Common myeloid progenitor, CD34-positive (primary cell): ENCODE measurements at regions not wholly inside any gene's neighbourhood (a gene's known extent, or its start where the extent isn't known, plus 50 kb on each side); places are given as distances from the start of the nearest gene placed in this dataset.

Experiments
- CTCF ChIA-PET: fragments of 350-600 bp; sonication (Branson Sonifier 250); formaldehyde crosslinking; loops from one replicate; lab custom pipeline; 2021; ENCODE audit warnings: antibody characterized with exemption; lab: Charles Lee
- POLR2A ChIA-PET: fragments of 350-600 bp; sonication (Branson Sonifier 250); formaldehyde crosslinking; loops from one replicate; lab custom pipeline; 2021; ENCODE audit warnings: antibody characterized with exemption; lab: Charles Lee
- DNase-seq, 3 donors: peaks; one replicate each; pipeline versions ENCODE4 v3.0.0 to v3.0.0-alpha.2; 2013
- H3K27ac ChIP-seq, 2 experiments: 1 replicate in 1 of 2; 2 replicates in 1 of 2; pipeline ENCODE4 v1.7.0; 2013; ENCODE audit warnings: inconsistent platforms in 2 of 2, low read length in 2 of 2, mild to moderate bottlenecking in 2 of 2, low read depth in 1 of 2, moderate library complexity in 1 of 2; ENCODE audit not compliant: severe bottlenecking in 2 of 2, insufficient read depth in 1 of 2, poor library complexity in 1 of 2
- H3K27me3 ChIP-seq, 5 experiments: replicated peaks in 2 of 5; 1 replicate in 3 of 5; 2 replicates in 2 of 5; pipeline versions ENCODE4 v1.6.1 to v1.7.0; 2013; ENCODE audit warnings: low read length in 4 of 5, mild to moderate bottlenecking in 2 of 5, moderate library complexity in 2 of 5, inconsistent platforms in 1 of 5; ENCODE audit not compliant: insufficient read depth in 5 of 5, control insufficient read depth in 4 of 5
- H3K36me3 ChIP-seq, 4 experiments: 1 replicate in 2 of 4; 2 replicates in 2 of 4; pipeline versions ENCODE4 v1.6.1 to v1.7.0; 2013; ENCODE audit warnings: low read length in 3 of 4, control low read depth in 1 of 4, mild to moderate bottlenecking in 1 of 4; ENCODE audit not compliant: control insufficient read depth in 4 of 4, insufficient read depth in 4 of 4
- H3K4me1 ChIP-seq, 4 experiments: 1 replicate in 3 of 4; 2 replicates in 1 of 4; pipeline versions ENCODE4 v1.6.1 to v1.7.1; 2013; ENCODE audit warnings: low read length in 3 of 4, mild to moderate bottlenecking in 3 of 4, control low read depth in 1 of 4, inconsistent platforms in 1 of 4, moderate library complexity in 1 of 4; ENCODE audit not compliant: control insufficient read depth in 4 of 4, insufficient read depth in 4 of 4; ENCODE audit errors: control extremely low read depth in 1 of 4
- H3K4me3 ChIP-seq, 7 experiments: 1 replicate in 4 of 7; 2 replicates in 3 of 7; pipeline versions ENCODE4 v1.5.1 to v1.7.0; 2013; ENCODE audit warnings: mild to moderate bottlenecking in 7 of 7, low read length in 6 of 7, moderate library complexity in 6 of 7, inconsistent platforms in 2 of 7, low read depth in 2 of 7, control low read depth in 1 of 7; ENCODE audit not compliant: insufficient read depth in 4 of 7, control insufficient read depth in 1 of 7; ENCODE audit errors: extremely low read depth in 1 of 7
- H3K9me3 ChIP-seq, 5 experiments: 1 replicate in 4 of 5; 2 replicates in 1 of 5; pipeline versions ENCODE4 v1.6.1 to v1.7.1; 2013; ENCODE audit warnings: low read length in 4 of 5, mild to moderate bottlenecking in 2 of 5, inconsistent platforms in 1 of 5, low read depth in 1 of 5, moderate library complexity in 1 of 5; ENCODE audit not compliant: control insufficient read depth in 4 of 5, insufficient read depth in 2 of 5; ENCODE audit errors: control extremely low read depth in 1 of 5
- WGBS: methylation state at CpG from one replicate; pipeline ENCODE4 v1.1.5; 2013; ENCODE audit not compliant: insufficient coverage; 5-methylcytosine and 5-hydroxymethylcytosine counted together

DNA sequence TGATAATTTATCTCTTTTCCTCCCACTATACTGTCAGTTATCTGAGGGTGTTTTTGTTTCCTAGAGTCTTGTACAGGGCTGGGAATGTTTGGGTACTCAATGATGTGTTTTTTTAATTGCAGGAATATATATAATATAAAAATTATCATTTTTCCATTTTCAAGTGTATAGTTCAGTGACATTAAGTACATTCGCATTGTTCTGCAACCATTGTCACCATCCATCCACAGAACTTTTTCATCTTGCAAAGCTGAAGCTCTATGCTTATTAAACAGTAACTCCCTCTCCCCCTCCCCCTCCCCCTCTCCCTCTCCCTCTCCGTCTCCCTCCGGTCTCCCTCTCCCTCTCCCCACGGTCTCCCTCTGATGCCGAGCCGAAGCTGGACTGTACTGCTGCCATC lies 93.0 kb upstream of the MANSC4 start:
- ChIA-PET POLR2A (no interaction called here), CTCF (no interaction called here)
- DNase-seq: no peak
- Histone ChIP-seq H3K4me1 (no peaks in the 10 kb centered on the region), H3K9me3 (no peaks in the 10 kb centered on the region), H3K27me3 (no peaks in the 10 kb centered on the region), H3K4me3 (no peak overlapping the region), H3K36me3 (no peaks in the 10 kb centered on the region), H3K27ac (no peak overlapping the region)
- WGBS: 100% methylated on average over 1 of the region's 6 CpGs

DNA sequence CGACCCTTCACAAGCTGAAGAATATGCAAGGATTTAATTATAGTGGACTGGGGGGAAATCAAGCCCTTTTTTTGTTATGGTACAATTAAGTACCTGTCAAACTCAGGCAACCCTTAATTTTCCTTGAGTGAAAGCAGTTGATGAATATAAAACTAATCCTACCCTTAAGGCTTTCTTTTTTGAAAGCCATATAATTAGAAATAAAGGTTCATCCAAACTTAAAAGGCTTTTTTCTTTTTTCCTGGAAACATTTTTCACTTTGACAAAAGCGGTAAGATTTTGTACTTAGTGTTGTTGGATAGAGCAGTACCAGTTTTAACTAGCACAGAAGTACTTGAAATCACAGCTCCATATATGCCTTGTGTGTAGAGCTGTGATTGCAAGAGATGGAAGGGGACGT lies 91.9 kb upstream of the MANSC4 start:
- H3K4me3 ChIP-seq: no peak overlapping the region
- H3K9me3 ChIP-seq: no peaks in the 10 kb centered on the region
- DNase-seq: no peak
- POLR2A ChIA-PET: no interaction called here
- H3K4me1 ChIP-seq: no peaks in the 10 kb centered on the region
- H3K36me3 ChIP-seq: no peaks in the 10 kb centered on the region
- H3K27ac ChIP-seq: no peak overlapping the region
- WGBS: no CpG with 5 or more reads among the region's 3 CpGs
- CTCF ChIA-PET: no interaction called here
- no peaks in the 10 kb centered on the region for H3K27me3 ChIP-seq

DNA sequence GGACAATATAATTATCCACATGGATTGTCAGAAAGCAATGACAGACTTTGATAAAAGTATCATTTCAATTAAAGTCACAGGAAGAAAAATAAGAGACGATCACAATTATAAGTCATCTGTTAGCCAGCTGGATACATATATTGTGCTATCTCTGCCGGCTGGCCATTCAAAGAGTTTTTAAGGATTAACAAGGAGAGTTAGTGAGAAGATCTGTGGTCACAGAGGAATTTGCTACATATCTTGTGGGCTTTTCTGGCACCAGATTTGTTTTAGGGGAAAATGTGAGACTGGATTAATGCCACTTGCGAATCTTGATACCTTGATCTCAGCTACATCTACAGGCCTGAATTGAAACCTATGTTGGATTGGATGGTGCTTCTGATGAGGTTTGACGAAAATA lies 90.9 kb upstream of the MANSC4 start:
- H3K4me1 ChIP-seq: no peaks in the 10 kb centered on the region
- CTCF ChIA-PET: no interaction called here
- WGBS: 100% methylated on average over 2 of the region's 4 CpGs
- H3K9me3 ChIP-seq: no peaks in the 10 kb centered on the region
- POLR2A ChIA-PET: no interaction called here
- no peak overlapping the region for H3K4me3 ChIP-seq
- DNase-seq: no peak
- no peaks in the 10 kb centered on the region for H3K27me3 ChIP-seq
- H3K27ac ChIP-seq: no peak overlapping the region
- H3K36me3 ChIP-seq: no peaks in the 10 kb centered on the region

DNA sequence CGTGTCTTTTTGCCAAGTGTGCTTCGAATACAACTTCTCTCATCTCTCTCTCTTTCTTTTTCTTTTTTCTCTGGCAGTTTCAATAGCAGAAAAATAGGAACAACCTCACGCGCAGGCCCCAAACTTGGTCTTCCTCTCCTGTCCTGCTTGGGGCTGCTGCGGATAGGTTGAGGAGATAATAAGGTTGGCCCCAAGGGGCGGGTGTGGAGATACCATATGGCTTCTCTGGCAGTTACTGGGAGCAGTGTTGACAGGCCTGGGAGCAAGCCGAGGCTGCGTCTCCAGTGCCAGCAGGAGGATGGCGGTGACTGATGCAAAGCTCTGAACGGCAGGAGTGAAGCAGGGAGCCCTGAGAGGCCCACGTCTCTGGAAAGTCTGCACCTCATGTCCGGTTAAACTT lies 89.5 kb upstream of the MANSC4 start:
- DNase-seq: no peak
- Histone ChIP-seq H3K27me3 (no peaks in the 10 kb centered on the region), H3K9me3 (no peaks in the 10 kb centered on the region), H3K4me1 (no peaks in the 10 kb centered on the region), H3K36me3 (no peaks in the 10 kb centered on the region), H3K27ac (no peak overlapping the region), H3K4me3 (no peak overlapping the region)
- ChIA-PET CTCF (no interaction called here), POLR2A (no interaction called here)
- 88% methylated on average over 9 of the region's 12 CpGs for WGBS

DNA sequence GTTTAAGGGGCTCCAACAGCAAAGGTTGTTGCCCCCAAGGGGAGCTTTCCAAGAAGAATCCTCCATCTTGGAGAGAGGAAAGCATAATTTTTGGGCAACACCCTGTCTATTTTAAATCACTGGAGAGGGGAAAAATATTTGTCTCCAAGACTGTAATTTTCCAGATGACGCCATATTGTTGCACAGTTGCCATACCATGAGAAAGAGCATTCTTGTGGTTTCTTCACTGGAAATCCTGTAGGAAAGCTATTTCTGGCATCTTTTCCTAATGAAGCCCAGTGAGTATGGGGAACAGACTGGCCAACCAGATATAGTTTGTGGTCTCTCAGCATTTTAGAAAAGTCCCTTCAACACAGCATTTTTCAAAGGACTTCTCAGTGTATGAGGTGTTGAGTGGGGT lies 88.1 kb upstream of the MANSC4 start:
- ChIA-PET CTCF (no interaction called here), POLR2A (no interaction called here)
- H3K27ac ChIP-seq: no peak overlapping the region
- no peak overlapping the region for H3K4me3 ChIP-seq
- 86% methylated on average over 1 of the region's 1 CpG for WGBS
- DNase-seq: no peak
- no peaks in the 10 kb centered on the region for H3K9me3 ChIP-seq
- H3K4me1 ChIP-seq: no peaks in the 10 kb centered on the region
- no peaks in the 10 kb centered on the region for H3K36me3 ChIP-seq
- H3K27me3 ChIP-seq: no peaks in the 10 kb centered on the region

DNA sequence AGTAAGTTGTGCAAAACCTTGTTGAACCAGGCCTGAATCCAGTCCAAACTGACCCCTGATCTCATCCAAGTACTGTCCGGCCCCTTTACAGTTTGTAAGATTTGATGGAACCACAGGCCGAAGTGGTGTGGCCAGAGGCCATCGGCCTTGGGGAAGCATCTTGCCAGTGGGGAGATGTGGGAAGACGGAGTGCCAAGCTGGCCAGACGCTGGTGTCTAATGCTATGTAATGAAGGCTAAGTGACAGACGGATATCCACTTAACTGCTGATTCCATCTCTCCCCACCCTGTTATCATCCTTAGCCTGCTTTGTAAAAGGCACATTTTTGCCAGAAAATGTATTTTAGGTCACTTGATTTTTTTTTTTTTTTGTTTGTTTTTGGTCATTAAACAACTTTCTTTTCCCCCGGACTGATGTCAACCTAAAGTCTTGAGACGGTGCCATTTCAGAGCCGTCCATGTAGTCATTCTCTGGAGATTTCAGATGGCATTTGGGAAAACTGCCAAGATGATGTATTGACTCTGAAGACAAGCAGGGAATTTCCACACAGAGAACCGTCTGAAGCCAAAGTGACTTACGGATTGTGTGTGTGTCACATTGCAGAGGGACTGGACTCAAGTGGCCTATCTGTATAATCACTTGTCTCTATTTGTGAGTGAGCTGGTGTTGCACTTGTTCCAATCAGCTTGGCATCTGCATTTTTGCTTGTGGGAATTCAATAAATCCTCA lies 86.5 kb upstream of the MANSC4 start:
- POLR2A ChIA-PET: no interaction called here
- Histone ChIP-seq H3K27ac (no peak overlapping the region), H3K36me3 (no peaks in the 10 kb centered on the region), H3K9me3 (no peaks in the 10 kb centered on the region), H3K27me3 (no peaks in the 10 kb centered on the region), H3K4me1 (no peaks in the 10 kb centered on the region), H3K4me3 (no peak overlapping the region)
- 98% methylated on average over 8 of the region's 11 CpGs for WGBS
- CTCF ChIA-PET: no interaction called here
- no peak for DNase-seq

DNA sequence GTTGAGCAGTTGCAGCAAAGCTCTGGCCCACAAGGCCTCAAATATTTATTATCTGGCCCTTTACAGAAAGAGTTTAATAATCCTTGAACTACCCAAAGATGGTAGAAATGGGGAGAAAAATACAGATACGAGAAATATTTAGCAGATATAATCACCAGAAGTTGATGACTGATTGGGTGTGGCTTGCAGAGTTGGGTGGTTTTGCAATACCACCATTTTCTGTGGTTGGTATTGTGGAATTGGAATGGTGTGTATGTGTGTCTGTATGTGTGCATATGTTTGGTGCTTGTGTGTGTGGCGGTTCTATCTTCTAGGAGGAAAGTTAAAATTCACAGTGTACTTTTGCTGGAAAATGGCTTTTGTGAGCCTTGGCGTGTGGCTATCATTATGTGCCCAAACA lies 85.4 kb upstream of the MANSC4 start:
- Histone ChIP-seq H3K4me1 (no peaks in the 10 kb centered on the region), H3K27ac (no peak overlapping the region), H3K27me3 (no peaks in the 10 kb centered on the region), H3K9me3 (no peaks in the 10 kb centered on the region), H3K4me3 (no peak overlapping the region), H3K36me3 (no peaks in the 10 kb centered on the region)
- CTCF ChIA-PET: no interaction called here
- no peak for DNase-seq
- WGBS: 90% methylated on average over 2 of the region's 3 CpGs
- POLR2A ChIA-PET: no interaction called here
